GM18873 (cell line): ENCODE measurements at regions not wholly inside any gene's neighbourhood (a gene's known extent, or its start where the extent isn't known, plus 50 kb on each side); places are given as distances from the start of the nearest gene placed in this dataset.
"Not testable (repeated sequence)": the region's sequence is repeated elsewhere in the genome, so short reads cannot be mapped to it uniquely, and the experiment has no call there.

Source experiments
- ATAC-seq: cut with Tn5 transposase; IDR thresholded peaks from one replicate; pipeline ENCODE4 v1.9.1; 2021; ENCODE audit warnings: mild to moderate bottlenecking, moderate library complexity, moderate number of reproducible peaks; ENCODE audit not compliant: unreplicated experiment, low FRiP score

DNA sequence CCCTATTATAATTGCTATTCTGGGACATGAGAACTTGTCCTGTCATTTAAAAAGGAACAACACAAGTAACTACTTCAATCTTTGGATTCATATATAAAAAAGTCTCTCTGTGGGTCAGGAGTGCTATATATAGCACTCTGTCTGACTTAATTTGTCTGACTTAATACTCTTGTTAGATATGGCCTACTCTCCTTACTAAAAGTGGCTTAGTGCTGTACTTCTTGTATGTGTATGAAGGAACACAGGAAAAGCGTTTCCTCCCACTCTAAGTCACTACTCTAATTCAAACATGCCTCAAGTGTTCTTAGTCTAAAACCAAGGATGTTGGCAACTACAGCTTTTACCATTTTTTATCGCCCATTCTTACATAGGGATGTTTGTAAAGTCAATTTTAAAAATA lies 255.2 kb upstream of the ROBO1 start:
- no peak for ATAC-seq

DNA sequence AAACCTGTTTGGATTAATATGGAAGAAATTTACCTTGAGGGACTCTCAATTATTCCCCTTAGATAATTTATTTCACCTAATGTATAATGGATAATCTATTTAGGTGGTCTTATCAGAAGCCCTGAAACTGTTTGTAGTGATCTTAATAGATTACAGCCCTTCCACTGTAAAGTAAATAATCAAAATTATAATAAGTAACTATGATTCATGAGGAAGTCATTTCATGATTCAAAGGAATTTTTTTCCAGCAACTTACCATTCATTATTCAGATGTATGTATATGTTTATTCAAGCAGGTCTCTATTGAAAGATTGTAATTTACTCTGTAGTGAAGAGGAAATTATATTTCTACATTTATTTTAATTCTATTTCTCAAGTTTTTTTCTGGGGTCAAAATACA lies 250.6 kb upstream of the ROBO1 start:
- no peak for ATAC-seq

DNA sequence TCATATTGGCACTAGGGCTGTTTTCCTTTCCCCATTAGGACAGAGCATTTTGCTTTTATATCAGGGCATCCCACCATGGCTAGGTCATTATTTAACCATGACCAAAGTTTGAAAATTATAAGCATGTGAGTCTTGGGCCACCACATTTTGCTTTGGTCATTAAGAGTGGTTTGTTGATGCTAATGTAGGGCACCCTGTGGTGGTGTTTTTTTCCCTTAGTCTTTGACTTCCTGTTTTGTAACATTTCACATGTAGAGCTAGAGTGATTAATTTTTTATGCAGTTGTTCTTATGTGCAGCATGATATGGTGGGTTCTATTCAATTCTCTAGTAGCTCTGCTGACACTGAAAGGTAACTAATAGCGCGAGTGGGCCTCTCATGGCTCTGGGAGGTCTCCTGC lies 249.6 kb upstream of the ROBO1 start:
- ATAC-seq = no peak

DNA sequence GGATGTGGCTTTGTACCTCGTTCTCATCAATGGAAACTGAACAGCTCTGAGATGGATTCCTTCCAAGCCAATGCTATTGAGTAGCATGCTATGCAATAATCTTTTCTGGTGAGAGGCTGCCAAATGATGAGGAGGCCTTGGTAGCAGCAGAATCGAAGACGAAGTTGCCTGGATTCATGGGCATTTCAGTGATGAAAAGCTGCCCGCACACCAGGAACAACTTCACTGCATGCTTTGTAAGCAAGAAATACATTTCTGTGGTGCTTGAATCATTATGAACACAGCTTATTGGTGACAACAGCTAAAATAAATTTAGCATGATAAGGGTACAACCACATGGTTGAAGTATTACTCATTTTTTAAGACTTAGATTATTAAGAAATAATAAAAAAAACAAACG lies 246.8 kb upstream of the ROBO1 start:
- no peak for ATAC-seq

DNA sequence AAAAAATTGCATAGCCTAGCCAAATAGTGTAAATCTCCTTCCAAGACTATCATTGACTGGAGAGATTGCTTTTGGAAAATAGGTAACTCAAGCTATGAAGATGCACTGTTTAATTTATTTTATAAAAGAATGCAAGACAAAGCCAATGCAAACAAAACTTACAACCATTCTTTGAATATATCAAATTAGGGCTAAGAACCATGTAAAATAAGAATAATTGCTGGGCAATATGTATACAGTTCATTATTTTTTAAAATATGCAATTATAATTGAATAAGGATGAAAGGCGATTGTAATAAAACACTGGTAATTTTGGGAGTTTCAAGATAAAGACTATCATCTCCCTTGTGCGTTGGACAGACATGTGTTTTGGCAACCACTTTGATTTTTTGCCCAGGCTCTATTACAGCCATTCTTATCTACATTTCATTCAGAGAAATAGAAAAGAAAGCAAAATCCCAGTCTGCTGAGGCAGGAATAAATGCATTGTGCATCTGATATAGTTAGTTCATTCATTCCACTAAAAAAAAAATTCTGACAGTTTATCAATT lies 242.3 kb upstream of the ROBO1 start:
- ATAC-seq = no peak

DNA sequence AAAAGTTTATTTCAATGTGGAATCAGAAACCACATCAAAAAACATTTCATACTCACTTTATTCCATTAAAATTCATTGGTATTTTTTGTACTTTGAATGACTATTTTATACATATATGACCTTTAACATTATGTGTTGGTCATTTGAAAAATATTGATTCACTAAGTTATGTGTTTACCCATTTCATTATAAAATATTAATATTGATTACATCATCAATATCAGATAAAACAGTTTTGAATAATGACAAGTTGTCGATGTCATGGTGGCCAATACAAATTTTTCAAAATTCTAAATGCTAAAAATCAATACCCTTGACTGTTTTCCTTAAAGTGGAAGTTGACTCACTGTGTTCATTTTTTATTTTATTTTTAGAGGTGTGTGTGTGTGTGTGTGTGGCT lies 239.7 kb upstream of the ROBO1 start:
- ATAC-seq = no peak

DNA sequence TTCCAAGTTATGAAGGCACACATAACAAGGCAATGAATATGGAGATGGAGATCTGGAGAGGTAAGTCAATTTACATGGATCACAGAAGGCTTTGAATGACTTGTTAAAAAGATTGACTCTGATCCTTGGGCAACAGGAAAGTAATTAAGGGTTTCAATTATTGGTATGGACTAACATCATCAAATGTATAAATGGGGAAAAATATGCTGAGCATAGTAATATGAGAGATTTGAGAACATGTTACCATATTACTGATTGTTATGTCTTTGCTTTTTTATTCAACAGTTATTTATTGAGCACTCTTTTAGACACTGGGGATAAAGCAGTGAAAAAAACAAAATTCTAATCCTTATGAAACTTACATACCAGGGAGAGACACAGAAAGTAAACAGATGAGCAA lies 238.5 kb upstream of the ROBO1 start:
- ATAC-seq = no peak

DNA sequence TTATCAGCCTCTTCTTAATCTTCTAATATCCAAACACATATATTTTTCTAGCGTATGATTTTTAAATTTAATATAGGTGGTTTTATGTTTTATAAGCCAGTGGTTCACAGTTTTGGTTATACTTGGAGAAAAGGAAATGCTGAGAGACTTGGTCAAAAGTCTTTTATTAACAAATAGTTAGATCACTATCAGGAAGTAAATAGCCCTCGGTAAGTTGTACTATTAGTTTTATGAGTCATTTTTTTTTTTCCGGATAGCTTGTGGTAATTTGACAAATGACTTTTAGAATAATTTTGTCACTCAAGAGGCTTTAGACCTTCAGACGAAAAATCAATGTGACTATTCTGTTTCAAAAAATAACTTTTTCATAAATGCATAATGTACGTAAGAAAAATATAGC lies 232.2 kb upstream of the ROBO1 start:
- ATAC-seq = no peak

DNA sequence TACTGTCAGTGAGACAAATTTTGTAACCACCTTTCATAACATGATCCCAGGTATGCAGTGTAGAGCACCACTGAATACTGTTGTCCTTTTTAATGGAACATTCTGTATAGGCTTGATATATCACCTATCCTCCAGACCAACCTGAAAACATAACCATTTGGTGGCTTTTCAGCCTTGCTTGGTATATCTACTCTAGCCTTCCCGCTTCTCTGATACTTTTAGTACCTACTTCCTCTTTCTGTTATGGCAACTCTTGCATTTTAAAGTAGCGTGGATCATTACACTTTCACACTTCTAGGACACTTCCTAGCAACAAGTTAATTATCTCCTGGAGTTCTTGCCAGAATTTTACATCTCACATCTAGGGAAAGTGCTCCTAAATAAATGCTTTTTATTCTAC lies 226.6 kb upstream of the ROBO1 start:
- ATAC-seq = no peak

DNA sequence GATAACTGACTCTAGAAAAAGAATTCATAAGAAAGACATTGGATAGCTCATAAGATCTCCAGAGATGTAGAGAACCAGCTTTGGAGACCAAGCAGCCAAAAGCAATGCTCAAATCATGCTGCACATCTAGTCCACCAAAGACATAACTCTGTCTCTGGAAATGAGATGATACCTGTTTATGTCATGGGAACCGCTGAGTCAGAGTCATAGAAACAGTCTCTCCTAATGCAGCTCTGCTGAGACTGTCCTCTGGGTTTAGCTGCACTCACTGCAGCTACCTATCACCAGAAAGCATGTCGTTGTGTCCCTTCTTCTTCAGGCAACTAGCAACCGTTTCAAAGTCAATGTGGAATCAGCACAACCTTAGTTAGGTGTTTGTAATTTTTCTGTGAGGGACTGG lies 218.5 kb upstream of the ROBO1 start:
- no peak for ATAC-seq

DNA sequence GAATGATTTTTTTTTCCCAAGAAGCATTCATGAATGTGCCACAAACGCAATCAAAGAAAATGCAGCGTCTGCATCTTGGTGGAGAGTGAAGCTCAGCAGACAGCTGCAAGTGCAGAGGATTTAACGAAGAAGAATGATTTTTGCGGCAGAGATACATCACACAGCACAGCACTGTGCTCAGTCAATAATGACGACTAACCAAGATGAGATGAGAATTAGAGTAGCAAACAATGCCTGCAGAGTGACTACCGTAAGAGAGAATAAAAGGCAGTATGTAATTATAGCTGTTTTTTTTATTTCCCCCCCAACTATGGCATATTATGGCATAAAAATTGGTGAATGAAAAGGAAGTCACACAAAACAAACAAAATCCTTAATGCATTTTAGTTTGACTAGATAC lies 218.0 kb upstream of the ROBO1 start:
- ATAC-seq = no peak

DNA sequence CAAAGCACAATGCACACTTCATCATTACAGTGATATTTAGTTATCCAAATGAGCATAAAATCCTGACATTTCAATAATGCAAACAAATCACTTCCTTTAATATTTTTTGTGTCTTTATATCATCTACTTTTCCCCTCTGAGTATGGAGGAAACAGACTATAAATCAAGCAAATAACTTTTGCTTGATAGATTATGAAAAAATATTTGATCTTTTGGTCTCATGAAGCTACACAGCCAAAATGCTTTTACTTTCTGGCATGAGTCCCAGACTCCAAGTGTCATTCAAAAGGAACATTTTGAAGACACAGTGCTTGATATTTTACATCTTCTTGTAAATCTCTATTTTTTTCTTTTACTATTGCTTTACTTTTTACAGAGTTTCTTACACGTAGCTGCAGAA lies 215.3 kb upstream of the ROBO1 start:
- ATAC-seq = no peak

DNA sequence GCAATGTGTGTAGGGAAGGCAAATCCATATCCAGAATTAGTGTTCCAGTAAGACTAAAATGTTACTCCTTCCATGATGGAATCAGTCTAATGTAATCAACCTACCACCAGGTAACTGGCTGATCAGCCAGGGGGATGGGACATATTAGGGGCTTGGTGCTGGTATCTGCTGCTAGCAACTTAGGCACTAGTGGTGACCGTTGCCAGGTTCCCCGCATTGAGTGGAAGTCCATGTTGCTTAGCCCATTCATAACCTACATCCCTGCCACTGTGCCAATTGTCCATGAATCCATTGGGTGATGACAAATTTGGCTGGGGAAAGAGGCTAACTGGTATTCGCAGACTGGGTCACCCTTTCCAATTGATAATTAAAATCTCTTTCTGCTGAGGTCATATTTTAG lies 212.2 kb upstream of the ROBO1 start:
- no peak for ATAC-seq

DNA sequence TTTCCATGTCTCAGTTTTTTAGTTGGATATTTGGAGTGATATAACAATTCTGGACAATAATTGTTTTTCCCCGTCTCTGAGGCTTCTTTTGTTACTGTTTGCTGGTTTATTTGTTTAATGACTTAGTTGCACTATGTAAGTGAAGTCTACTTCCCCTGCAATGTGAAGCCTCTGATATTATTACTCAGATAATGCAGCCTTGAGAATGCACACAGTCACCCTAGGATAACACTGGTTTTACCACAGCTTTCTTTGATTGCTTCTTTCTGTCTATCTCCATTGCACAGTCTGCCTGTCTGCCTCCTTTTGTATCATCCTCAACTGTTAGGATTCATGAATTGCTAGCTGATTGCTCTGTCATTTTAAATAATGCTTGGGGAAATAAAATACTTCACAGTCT lies 208.7 kb upstream of the ROBO1 start:
- ATAC-seq = no peak

DNA sequence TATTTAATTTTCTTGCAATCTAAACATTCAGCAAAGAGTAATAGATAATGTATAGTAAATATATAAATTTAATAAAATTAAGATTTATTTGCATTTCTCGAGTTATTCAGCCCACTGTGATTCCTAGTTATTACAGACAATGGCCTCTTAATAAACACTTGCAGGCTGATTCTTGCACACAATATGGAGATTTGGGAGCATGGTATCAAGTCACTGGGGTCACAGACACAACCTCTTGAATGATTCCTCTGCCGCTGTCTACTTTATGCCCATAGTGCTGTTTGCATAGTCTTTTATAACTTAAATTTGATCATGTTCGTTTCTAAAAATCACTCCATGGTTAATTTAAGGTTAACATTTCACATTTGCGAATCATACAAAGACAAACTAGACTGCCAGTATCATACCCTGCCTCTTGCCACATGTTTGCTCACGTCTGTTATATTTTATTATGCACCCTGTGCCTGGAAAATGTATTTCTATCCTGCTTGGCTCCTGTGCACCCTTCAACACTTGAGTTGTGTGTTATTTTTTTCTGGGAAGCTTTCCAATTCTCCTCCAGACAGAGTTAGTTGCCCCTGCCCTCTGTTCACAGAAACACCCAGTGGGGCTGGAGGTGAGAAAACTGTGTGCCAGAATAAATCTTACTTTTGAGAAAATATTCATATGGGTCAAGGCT lies 206.3 kb upstream of the ROBO1 start:
- ATAC-seq = no peak

DNA sequence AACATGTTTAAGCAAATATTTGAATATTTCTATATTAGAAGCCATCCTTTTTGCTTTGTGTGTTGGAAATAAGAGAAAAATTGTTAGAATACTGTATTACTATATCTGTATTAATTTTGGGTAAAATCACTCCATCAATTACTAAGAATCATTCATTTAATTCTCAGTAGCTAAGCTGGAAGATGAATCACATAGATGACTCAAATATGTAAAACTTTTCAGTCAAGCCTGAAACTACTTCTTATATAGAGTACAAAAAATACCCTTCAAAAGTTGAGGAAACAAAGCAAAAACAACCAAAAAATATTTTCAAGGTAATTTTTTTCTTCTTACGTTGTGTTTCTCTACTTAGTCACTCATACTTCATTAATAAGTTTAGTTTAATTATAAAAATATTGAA lies 205.7 kb upstream of the ROBO1 start:
- no peak for ATAC-seq

DNA sequence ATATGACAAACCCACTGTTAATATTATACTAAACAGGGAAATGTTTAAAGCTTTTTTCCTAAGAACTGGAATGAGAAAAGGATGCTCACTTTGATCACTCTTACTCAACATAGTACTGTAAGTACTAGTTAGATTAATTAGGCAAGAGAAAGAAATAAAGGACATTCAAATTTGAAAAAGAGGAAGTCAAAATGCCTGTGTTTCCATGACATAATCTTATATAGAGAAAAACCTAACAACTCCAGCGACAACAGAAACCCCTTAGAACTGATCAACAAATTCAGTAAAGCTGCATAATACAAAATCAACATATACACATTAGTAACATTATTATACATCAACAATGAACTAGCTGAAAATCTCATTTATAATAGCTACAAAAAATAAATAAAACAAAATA lies 200.6 kb upstream of the ROBO1 start:
- no peak for ATAC-seq

DNA sequence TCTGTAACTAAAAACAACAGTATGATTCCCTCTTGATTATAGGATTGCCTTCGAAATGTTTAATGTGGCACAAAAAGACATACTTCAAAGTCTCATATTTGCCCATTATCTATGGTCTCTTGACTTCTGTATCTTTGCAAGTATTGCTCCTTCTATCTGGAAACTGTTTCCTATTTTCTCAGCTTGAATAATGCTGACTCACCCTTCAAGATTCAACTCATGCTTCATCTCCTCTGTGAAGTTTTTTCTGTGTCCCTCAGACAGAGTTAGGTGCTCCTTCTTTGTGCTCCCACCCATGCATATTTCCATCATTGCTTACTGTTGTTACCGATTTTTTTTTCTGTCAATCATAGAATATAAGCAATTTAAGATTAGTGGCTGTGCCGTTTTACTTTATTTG lies 192.8 kb upstream of the ROBO1 start:
- ATAC-seq = no peak

DNA sequence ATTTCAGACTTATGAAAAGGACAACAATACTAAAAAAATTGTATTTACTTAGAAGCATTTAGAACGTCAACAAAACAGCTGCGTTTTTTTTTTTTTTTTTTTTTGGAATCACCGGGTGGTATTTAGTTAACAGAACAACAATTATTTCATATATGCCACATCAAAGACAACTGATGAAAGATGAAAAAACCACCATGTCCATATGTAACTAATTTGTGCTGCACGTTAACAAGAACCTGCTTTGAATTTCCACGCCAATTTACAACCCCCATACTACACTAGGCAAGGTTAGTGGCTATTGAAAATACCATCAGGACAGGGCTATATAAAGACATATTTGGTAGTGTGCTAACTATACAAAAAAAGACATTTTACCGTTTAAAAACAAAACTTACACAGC lies 189.3 kb upstream of the ROBO1 start:
- ATAC-seq = no peak

DNA sequence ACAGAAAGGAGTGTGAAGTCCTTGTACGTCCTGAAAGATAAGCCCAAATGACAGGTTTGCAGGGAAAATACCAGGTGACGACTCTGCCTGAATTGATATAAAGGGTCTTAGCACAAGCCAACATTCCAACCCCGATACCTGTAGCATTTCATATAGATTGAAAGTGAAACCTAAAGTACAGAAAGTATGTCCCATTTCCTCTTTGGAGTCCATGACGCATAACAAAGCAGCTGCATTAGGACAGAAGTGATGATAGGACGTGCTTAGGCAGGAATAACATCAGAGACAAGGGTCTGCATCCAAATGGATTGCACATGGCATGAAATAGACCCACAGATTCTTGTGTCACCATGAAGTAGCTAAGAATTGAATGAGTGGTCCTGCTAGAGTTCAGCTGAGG lies 187.0 kb upstream of the ROBO1 start:
- no peak for ATAC-seq

DNA sequence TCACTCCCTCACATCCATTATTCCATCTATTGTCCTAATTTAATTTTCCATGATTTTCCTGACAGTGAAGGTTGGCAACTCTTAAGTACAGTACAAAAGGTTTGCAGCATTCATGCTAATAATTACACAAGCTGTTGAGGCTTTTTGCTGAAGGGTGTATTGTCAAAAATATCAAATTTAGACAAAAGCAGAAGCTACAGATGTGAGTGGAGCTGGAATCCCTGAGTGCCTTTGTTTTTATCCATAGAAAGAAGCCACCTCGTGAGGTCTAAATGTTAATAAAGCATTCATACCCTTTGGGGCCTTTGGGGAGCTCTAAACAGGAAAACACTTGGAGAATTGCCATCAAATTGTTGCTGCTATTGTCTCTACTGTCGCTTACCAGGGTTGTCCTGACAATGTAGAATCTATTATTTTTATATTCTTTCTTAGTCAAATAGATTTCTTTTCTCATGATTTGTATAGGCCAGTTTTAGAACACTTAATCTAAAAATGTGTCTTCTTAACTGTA lies 185.8 kb upstream of the ROBO1 start:
- no peak for ATAC-seq

DNA sequence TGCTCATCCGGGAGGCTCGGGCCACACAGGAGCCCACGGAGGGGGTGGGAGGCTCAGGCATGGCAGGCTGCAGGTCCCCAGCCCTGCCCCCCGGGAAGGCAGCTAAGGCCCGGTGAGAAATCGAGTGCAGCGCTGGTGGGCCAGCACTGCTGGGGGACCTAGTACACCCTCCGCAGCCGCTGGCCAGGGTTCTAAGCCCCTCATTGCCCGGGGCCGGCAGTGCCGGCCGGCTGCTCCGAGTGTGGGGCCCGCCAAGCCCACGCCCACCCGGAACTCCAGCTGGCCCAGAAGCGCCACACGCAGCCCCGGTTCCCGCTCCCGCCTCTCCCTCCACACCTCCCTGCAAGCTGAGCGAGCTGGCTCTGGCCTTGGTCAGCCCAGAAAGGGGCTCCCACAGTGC lies 183.6 kb upstream of the ROBO1 start:
- ATAC-seq = not testable (repeated sequence)

DNA sequence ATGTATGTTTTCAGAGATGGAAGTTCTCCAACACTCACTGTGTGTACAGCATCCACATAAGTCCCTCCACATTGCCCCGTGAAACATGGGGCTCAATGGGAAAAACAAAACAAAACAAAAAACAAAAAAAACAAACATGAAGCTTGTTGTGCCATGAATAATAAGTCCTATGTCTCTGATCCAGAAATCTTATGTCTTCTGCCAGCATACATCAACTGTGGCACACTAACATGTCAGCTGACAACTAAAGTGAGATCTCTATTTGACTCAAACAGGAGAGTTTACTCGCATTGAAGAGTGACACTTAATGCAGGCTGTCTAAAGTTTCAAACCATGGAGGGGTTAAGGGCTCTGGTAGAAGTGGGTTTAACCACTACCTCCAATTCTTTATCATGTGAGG lies 180.2 kb upstream of the ROBO1 start:
- ATAC-seq = no peak
